NCI-H345 treated with DMSO at 0.1 percent for 48 hours (cell line): ENCODE measurements at regions not wholly inside any gene's neighbourhood (a gene's known extent, or its start where the extent isn't known, plus 50 kb on each side); places are given as distances from the start of the nearest gene placed in this dataset.
"Not testable (repeated sequence)": the region's sequence is repeated elsewhere in the genome, so short reads cannot be mapped to it uniquely, and the experiment has no call there.

Experiments
- DNase-seq: peaks from one replicate; lab custom pipeline; 2025; ENCODE audit not compliant: unreplicated experiment; lab: John Stamatoyannopoulos, UW

GRCh38 chr6:67920040-67920439, 715.0 kb upstream of the ADGRB3 start:
- DNase-seq, result not testable (repeated sequence)

DNA sequence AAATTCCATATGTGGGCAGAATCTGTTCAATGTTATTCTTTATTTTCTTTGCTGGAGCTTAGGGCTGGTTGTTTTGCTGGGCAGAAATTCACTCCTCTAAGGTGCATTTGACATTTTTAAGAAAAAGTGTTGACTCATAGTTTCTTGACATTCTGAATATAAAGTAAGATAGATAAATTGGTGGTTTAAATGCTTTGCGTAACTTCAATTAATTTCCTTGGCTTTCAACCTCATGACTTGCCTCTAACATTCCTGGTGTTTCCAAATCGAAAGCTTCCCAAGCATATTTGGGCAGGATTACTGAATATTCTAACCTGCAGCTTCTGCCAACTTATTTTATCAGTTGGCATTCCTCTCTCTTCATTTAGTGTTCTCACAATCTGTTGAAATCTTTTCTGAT, 718.7 kb upstream of the ADGRB3 start:
- no peak for DNase-seq

GRCh38 chr6:67914419-67914818, 720.7 kb upstream of the ADGRB3 start:
- no peak for DNase-seq

GRCh38 chr6:67909354-67909753, 725.7 kb upstream of the ADGRB3 start:
- no peak for DNase-seq

GRCh38 chr6:67908379-67908778, 726.7 kb upstream of the ADGRB3 start:
- DNase-seq, result no peak

DNA sequence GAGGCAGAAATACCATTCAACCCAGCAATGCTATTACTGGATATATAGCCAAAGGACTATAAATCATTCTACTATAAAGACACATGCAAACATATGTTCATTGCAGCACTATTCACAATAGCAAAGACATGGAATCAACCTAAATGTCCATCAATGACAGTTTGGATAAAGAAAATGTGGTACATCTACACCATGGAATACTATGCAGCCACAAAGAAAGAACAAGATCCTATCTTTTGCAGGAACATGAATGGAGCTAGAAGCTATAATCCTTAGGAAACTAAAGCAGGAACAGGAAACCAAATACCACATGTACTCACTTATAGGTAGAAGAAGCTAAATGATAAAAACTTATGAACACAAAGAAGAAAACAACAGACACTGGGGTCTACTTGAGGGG, 730.3 kb upstream of the ADGRB3 start:
- DNase-seq, result not testable (repeated sequence)

GRCh38 chr6:67898875-67899274, 736.2 kb upstream of the ADGRB3 start:
- DNase-seq, result no peak

DNA sequence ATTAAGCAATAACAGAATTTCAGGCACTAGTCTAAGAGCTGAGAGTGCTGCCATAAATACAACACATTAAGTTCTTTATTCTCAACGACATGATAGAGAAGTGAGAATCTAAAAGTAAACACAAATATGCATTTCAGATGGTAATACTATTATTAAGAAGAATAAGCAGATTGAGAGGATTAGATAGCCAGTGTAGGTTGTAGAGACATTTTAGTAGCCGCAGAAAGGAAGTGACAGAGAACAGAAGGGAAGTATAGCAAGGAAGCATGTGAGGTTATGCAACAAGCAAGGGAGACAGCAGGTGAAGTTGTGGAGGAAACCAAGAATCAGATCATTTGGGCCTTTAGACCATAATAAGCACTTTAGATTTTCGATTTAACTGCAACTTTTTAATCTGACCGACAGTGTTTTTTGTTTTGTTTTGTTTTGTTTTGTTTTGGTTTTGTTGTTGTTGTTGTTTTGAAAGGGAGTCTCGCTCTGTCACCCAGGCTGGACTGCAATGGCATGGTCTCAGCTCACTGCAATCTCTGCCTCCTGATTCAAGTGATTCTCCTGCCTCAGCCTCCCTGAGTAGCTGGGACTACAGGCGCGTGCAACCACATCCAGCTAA, 737.0 kb upstream of the ADGRB3 start:
- no peak for DNase-seq

- DNase-seq, result no peak
These were observed 738.6 kb upstream of the ADGRB3 start for GRCh38 chr6:67896476-67896875.

GRCh38 chr6:67889682-67889995, 745.4 kb upstream of the ADGRB3 start:
- no peak for DNase-seq

GRCh38 chr6:67888886-67889681, 746.0 kb upstream of the ADGRB3 start:
- DNase-seq, result no peak

DNA sequence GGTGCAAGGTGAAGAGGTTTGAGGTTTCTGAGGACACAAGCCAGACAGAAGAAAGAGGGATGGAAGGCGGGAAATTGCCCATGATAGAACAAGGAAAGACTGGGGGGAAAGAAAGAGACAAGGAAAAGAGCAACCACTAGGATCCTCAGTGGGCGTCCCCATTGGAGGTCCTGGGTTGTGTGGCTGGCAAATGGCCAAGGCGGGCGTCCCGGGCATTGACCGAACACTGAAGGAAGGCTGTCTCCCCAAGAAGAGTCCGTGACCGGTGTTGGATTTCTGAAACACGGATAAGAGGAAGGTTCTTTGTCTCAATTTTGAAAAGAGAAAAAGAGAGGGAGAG, 746.6 kb upstream of the ADGRB3 start:
- DNase-seq, result no peak

DNA sequence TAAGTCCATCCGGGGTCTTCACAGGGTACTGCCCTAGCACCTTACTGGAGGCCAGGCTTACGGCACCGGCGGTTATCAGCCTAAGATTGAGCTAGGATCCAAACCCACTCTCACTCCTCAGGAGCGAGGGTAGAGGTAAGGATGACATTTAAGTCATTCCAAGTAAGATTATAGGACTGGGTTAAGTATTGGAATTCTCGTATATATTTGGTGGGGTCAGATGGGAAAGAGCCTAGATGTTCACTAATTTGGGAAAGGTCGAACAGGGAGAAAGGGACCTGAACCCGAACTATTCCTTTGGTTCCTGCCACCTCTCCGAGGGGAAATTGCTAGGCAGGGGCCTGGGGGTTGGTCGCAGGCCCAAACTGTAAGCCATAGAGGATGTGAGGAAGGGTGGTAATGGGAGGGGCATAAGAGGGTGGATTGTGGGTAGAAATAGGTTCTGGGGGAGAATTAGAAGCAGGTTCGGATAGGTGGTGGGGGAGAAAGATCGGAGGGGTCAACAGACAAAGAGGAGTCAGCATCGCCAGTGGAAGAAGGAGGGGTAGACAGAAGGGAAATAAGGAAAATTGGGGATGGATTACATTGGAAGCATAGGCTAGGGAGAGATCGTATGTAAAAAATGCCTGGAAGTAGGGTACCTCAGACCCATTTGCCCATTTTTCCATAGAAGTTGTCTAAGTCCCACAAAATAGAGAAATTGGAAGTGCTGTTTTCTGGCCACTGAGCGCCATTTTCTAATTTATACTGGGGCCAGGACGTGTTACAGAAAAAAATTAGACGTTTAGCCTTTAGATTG, 747.1 kb upstream of the ADGRB3 start:
- DNase-seq, result no peak

- DNase-seq, result no peak
These were observed 747.7 kb upstream of the ADGRB3 start for GRCh38 chr6:67887419-67887746.

DNA sequence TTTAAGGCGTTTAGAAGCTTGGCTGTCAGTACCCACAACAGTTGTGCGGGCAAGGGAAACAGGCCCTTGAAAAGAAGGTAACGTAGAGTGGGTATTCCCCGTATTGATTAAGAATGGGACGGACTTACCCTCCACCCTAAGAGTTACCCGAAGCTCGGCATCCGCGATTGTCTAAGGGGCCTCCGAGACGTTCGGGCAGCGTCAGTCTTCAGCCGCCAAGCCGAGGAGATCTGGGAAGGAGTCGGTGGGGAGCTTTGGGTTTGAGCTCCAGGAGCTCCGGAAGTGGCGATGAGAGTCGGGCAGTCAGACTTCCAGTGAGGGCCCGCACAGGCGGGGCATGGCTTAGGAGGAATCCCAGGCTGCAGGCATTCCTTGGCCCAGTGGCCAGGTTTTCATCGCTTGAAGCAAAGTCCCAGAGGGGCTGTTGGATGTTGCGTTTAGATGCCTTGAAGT, 748.2 kb upstream of the ADGRB3 start:
- no peak for DNase-seq

GRCh38 chr6:67886036-67886707, 748.9 kb upstream of the ADGRB3 start:
- no peak for DNase-seq

GRCh38 chr6:67885081-67886033, 749.7 kb upstream of the ADGRB3 start:
- no peak for DNase-seq

DNA sequence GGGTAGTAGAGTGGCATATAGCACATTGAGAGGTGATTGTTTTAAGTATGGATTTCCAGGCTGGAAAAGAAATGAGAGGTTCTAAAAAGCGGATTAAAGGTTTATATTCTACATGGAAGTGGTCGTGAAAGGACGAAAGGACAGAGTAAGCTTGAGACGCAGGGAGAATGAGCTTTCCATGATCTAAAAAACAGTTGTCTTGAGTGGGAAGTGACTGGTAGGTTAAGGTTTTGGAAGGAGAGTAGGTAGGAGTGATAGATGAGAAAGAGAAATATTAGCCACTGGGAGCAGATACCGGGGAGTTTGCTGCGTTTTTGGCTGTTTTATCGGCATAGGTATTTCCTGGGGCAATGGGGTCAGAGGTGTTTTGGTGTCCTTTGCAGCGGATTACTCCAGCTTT, 750.6 kb upstream of the ADGRB3 start:
- DNase-seq, result no peak

- DNase-seq, result no peak
These were observed 751.3 kb upstream of the ADGRB3 start for GRCh38 chr6:67883500-67884366.
